ENCODE measurements at regions not wholly inside any gene's neighbourhood (a gene's known extent, or its start where the extent isn't known, plus 50 kb on each side); places are given as distances from the start of the nearest gene placed in this dataset.
"Not testable (repeated sequence)": the region's sequence is repeated elsewhere in the genome, so short reads cannot be mapped to it uniquely, and the experiment has no call there.

DNA sequence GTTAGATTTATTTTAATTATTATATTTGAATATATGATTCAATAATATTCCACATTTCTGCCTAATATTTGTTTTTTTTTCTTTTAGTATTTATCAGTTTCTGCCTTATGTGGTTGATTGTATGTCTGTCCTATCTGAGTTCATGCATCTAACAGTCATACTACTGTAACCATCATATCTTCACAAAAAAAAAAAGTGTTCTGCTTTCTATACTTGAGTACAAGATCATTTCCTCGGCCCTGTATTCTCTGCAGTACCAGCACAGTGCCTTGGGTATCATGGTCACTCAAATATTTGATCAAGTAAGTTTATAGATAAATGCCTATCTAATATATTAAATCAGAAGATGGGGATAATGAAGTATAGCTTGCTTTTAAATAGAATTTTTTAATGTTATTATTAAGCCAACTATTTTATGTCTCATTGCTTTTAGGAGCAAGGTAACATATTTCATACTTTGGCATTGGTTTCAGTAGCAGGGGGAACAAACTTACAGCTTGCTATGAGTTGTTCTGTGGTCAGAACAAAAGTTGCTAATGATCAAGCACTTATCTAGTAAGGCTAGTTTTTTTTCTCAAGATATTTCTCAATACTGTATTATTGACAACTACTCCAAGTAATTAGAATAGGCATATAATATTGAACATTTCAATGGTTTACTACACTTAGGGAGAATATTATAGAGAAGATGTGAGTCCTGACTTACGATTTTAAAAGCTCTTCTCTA is 290.5 kb upstream of the FBXO33 start:
- DNase-seq, result no peak

DNA sequence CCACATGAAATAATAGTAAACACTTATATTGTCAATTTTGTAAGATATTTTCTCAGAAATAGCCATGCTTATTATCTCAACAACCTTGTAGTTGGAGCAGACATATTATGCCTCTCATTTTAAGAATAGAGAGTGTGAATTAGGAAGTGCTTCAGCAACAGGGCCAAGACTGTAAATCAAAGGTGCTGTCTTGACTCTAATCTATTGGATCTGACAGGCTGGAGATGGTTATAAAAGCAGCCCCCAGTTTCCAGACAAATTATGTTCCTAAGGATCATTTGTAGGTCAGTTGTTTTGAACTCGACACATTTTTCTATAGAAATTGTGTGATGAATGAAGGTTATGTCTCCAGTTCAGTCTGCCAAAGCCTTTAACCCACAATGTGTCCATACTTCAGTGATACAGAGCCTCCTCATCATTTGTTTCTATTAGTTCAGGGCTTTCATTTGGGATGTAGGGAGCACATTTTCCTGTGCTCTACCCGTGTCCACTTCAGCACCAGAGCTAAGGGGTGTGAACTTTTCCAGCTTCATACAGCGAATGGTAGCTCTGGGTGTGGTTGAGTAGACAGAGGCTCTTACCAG is 284.8 kb upstream of the FBXO33 start:
- DNase-seq, result no peak

DNA sequence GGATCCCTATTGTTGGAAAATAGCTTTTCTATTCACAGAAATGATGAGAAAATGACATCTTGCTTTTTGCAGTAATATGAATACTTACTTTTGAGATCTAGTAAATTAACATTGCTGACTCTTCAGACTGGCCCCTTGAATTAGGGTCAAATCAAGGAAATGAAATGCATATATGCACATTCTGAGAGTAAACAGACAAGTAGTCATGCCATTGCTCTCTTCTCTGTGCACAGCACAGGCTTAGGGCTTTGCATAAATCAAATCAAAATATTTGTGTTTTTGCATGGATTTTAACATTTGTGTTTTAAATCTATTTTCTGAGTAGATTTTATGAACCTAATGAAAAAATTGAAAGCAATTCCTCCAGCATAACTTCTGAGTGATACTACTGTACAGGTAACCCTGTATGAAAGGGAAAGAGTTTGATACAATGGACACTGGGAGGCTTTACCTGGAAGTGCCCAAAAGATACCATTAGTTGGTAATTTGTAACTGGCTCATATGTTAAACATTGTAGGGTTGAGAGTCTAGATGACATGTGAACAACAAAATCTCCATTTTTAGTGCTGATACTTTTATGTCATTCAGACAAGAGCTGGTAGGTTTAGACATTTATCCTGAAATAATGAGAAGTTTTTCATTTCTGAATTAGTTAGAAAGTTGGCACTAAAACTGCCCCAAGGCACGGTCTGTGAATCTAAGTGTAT is 280.2 kb upstream of the FBXO33 start:
- no peak for DNase-seq

DNA sequence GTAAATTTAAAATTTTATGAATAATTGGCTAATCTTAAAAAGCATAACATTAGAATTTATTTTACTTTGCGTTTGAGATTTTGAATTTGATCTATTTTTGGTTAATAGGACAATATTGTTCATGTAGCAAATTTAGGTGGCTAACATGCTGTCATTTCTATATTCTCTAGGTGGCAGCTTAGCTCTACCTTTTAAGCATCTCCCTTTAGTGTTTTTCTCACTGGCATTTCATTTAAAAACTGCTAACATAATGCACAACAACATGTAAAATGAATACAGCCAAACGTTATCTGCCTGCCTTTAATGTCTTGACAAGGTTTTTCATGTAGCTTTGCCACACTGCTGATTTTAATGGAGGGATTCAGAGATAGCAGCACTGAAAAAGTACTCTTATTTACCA is 272.4 kb upstream of the FBXO33 start:
- no peak for DNase-seq

DNA sequence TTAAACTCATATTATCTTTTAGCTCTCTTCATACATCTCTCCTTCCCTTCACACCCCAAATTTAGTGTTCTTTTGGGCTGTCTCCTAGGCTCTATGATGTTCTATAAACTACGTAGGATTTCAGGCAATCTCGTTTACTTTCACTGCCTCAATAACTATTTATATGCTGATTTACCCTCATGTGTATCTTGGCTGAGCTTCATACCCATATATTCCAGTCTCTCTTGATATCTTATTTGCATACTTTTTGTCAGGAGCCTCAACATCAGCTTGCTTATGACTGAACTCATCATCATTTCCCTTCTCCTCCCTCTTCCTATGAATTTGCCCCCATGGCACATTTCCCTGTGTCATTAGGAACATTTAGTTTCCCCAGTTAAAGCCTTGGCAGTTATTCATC is 262.1 kb upstream of the FBXO33 start:
- DNase-seq, result no peak

DNA sequence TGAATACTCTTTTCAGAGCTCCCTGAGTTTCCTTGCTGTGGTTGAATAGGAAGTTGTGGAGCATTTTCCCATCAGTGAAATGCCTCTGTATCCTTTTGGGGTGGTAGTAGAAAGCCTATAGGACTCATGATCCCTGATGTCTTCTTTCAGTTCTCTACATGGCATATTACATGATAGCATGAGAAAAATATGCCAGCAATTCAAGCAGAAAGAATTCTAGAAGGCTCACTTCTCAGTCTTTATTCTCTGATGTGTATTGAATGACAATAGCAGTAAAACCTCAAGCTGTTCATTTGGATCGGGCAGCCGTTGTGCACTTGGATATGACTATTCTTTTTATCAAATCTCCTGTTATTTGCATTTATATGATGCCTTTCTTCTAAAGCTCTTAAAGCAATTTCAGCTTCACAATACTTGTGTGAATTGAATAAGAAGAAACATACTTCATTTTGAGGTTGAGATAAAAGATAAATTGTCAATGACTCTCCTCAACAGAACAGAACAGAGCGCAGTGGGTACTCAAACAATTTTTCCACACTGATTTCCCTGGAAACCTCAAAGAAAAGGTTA is 251.5 kb upstream of the FBXO33 start:
- no peak for DNase-seq

DNA sequence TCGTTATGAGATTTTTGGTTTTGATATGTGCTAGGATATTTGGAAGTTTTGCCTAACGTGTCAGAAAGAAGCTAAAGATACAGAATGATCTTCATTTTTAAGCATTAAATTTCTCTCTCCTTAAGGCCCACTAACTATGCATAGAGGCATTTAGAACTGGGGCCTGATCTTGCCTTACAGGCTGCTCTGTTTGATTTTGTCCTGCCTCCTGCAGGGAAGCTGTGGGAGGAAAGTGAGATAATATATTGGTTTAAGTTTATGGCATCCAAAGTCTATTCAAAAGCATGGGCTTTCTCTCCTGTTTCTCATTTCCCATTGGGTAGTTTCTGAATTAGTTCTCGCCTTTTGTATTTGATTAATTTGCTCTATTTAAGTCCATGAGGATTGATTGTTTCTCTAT is 250.3 kb upstream of the FBXO33 start:
- DNase-seq, result no peak

DNA sequence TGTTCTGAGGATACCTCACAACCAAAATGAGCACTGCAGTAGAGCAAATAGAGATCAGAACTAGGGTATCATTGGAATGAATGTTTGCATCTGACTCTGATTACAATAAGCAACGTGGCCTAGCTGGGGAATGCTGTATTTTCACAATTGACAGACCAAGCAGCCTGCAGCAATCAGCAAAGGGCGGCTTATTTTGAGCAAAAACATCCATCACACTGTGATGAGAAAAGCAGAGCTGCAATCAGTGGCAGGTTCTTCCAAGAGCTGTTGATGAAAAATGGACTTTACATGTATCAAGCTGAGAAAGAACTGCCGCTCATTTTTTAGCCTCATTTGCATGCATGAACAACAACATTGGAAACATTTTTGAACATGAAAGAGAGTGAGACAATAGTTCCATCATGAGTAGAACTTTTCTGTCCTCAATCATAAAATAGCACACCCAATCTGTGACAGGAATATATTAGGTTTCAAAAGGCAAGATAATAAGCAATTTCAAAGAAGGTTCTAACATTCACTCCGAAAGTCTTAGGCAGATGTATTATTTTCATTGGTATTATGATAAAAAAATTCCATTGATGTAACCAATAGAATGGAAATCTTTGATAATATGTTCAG is 249.7 kb upstream of the FBXO33 start:
- no peak for DNase-seq

DNA sequence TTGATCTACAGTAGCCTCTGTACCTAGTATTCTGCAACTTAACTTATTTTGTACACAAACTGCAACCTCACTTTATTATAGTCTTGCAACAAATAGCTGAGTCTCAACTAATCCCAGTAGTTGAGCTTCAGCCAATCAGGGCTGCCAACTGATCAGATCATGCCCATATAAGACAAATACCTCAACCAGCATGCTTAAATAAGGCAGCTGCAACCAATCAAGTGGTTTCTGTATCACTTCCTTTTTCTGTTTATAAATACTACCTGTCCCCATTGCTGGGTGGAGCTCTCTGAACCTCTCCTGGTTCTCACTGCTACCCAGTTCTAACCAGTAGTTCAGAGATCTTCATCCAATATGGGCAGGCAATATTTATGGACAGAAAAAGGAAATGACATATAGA is 248.5 kb upstream of the FBXO33 start:
- no peak for DNase-seq

DNA sequence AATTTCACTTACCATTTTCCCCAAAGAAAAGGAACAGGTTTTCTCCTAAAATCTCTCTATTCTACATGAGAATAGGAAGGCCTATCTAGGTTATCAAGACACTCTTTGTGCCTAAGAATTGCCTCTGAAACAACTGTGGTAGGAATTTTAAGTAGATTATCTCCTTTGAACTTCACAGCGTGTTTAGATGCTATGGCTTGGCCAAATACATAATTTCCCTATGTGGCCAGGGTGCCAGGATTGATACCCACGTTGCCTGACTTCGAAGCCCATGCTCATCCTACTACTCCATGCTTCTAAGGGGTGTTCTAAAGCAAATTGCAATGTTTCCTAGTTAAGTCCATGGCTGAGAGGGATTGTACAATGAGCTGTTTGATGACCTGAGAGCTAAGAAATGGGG is 241.5 kb upstream of the FBXO33 start:
- no peak for DNase-seq

DNA sequence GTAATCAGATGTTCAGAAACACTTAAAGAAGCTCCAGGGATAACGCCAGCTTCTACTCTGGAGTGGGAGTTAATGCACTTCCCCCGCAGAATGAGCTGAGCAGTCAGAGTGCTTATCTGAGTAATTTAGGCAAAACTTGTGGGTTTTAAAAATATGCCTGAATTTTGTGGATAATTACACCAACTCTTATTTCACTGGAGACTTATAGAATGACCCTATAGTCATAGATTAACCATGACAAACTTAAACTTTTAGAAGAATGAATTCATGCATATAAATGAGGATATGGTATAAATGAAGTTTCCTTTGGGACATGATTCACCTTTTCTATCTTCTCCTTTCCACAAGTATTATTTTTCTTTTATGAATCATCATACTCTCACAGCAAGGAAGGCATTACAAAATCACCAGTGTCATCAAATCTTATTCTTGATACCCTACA is 241.1 kb upstream of the FBXO33 start:
- no peak for DNase-seq

DNA sequence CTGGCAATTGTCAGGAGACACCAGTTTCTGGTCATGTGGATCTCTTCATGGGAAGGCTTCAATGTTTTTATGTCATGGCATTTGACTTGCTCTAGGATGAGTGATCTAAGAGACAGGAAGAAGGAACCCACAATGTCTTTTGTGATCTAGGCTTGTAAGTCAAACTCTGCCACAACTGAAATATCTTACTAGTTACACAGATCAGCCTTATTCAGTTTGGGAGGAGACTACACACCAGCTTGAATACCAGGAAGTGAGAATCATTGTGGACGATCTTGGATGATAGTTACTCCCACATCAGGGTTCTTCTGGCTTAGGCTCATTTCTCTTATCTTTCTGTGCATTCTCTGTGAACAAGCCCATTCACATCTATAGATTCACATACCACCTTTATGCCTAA is 236.2 kb upstream of the FBXO33 start:
- no peak for DNase-seq

DNA sequence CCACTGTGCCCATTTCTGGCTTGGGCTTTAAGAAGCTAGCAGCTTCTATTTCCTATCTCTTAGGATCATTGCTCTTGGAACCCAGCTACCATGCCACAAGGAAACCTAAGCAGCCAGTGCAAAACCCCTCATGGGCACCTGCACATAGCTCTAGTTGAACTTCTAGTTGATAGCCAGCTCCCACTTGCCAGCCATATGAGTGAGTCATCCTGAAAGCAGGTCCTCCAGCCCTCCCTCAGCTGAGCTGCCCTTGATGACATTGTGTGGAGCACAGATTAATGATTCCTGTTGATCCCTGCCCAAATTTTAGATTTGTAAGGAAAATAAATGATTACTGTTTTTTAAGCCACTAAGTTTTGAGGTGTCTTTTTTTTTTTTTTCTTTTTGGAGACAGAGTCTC is 234.2 kb upstream of the FBXO33 start:
- DNase-seq, result no peak

DNA sequence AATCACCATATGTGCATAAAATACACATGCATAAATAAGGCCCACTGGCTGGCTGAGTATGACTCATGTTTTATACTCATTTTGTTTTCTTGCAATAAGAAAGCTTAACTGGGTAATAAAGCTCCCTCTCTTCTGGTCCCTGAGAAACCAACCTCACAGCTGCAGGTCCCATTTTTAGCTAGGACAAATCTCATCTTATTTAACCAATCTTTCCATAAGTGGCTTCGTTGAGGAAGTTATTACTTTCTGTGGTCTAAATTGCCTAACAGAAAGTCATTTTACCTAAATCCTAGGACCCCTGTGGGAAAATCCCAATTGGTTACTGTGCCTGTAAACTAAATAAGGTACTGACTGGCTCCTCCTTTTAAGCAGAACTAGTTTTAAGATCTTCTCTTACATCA is 232.8 kb upstream of the FBXO33 start:
- no peak for DNase-seq

DNA sequence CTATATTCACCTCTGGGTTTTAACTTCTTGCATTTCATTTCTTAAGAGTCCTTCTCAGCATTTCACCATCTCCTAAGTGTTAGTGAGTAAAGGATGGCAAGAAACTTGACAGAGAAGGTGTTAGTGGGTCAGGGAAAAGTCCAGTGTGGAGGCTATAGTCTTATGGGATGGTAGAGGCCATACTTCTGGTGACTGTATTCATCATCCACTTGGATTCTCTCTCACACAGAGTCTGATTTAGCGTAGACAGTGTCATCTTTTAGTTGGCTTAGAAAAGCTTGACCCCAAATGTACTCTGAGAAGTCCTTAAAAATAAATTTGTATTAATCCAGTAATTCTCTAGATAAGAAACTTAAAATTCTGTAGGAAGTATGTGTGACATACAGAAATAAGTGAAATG is 232.4 kb upstream of the FBXO33 start:
- DNase-seq, result no peak

DNA sequence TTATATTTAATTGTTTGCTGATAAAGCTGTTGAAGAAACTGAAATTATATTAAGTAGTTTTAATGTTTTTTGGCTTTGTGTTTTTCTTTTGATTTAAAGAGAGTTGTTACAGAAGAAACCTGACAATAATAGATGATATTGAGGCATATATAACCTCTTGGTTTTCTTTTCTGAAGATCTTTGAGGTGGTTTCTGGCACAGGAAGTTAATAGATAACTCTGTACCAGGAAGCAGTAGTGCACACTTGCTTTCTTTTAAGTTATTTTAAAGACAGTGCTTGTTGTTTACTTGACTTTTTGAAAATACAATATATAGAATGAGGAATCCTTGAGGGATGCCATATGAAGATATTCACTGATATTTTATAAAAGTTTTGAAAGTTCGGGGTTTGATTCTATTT is 209.0 kb upstream of the FBXO33 start:
- no peak for DNase-seq

DNA sequence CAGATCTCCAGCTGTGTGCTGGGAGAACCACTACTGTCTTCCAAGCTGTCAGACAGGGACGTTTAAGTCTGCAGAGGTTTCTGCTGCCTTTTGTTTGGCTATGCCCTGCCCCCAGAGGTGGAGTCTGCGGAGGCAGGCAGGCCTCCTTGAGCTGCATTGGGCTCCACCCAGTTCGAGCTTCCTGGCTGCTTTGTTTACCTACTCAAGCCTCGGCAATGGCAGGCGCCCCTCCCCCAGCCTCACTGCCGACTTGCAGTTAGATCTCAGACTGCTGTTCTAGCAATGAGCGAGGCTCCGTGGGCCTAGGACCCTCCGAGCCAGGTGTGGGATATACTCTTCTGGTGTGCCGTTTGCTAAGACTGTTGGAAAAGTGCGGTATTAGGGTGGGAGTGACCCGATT is 206.8 kb upstream of the FBXO33 start:
- DNase-seq, result not testable (repeated sequence)

DNA sequence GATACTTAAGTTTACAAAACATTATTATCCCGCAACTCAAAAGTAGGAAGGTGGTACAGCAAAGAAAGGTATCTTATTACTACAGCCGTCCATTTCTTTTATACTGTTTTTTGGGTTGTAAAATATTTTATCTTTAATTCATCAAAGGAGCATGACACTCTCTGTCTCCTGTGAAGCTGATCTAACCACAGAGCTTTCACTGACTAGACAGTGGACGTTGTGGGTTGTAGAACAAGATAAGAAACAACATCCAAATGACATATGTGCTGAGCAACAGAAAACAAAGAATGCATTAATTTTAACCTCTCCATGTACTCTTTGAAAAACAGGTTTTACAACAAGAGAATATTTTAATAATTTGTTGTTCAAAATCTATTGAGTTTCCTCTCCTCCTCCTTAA is 195.9 kb upstream of the FBXO33 start:
- no peak for DNase-seq

DNA sequence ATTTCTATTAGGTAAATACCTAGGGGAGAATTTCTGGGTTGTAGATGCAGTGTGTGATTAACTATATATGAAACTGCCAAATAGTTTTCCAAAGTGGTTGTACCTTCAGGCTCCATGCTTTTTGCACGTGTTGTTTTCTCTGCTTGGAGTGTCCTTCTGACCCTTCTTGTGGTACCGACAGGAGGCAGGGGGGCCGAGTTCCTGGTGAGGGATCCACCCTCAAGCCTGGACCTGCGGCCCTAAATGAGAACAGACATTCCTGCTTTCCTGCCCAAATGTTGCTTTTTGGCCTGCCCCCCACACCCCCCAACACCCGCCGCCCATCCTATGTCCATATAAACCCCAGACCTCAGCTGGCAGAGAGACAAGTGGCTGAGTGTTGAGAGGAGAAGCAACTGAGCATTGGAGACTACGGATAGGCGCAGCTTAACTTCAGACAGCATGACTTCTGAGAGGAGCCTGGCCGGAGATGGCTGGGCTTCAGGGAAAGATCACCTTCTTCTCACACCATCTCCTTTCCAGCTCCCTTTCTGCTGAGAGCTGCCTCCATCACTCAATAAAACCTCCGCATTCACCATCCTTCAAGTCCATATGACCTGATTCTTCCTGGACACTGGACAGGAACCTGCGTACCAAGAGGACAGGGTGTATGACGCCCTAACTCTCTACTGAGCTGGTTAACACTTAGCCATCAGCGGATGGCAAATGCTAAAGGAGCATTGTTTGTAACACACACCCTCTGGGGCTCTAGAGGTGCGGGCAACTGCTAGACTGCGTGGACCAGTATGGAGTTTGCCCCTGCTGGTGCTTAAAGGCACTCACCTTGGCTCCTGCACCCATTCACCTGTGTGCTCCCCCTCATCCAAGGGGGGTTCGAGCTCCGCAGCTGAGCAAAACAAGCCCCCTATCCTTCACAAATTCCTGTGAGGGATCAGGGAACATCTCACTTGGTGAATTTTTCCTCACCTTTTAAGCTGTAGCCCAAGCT is 194.7 kb upstream of the FBXO33 start:
- DNase-seq, result no peak

DNA sequence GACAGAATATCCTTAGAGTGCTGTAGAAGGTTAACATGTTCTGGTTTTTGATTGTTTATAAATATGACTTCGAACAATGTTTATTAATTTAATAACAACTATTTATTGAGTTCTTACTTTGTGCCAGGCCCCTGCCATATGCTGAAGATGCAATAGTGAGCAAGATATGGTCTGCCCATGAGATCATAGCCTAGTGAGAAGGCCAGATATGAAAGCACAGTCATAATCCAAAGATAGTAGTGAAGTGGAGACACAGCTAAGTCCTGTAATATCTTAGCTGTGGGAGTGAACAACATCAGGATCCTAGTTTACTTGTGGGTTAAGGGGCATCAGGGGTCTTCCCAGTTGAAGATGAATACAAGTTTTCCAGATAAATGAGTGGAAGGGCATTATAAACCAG is 189.4 kb upstream of the FBXO33 start:
- DNase-seq, result no peak

DNA sequence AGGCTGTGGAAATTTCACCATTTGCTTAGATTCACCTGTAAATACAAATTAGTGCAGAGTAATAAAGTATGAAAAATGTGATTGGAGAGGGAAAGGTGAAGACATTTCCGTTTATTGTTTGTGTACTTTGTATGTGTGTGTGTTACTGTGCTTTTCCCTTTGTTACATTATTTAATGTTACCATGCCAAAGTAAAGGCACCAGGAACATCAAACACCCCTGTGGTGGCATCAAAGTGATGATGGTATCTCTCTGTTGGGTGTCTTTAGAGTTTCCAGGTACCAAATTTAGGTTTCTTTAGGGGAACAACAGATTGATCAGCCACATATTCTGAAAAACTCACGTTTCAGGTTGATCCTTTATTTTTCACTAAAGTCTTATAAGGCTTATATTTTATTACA is 189.0 kb upstream of the FBXO33 start:
- DNase-seq, result no peak

DNA sequence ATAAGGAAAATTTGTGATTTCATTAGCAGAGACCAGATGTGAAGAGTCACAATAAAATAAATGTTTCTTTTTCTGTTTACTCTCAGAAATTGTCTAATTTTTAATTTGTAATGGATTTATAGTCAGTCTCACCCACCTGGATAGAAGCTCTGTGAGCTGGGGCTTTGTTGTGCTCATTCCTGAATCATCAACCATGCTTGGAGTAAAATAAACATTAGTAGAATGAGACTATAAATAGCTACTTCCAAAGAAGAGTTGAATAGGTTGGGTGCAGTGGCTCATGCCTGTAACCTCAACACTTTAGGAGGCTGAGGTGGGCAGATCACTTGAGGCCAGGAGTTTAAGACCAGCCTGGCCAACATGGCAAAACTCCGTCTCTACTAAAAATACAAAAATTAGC is 185.3 kb upstream of the FBXO33 start:
- no peak for DNase-seq

All from stimulated activated CD4-positive, alpha-beta T cell treated with anti-CD3 and anti-CD28 coated beads, Interleukin-1b, Interleukin-23, amount 100 ng/mL, for 48 hours (primary cell).